HEK293 (cell line): ENCODE measurements at regions not wholly inside any gene's neighbourhood (a gene's known extent, or its start where the extent isn't known, plus 50 kb on each side); places are given as distances from the start of the nearest gene placed in this dataset.

Experiments
- CTCF ChIA-PET: fragments of 350-600 bp; formaldehyde crosslinking; extraction: SDS; loops from one replicate; lab custom pipeline; 2021; ENCODE audit warnings: antibody characterized with exemption; lab: Yijun Ruan, JAX
- POLR2A ChIA-PET: fragments of 300-600 bp; formaldehyde crosslinking; extraction: SDS; loops from one replicate; lab custom pipeline; 2020; ENCODE audit warnings: antibody characterized with exemption, inconsistent platforms; lab: Yijun Ruan, JAX
- H3K27ac ChIP-seq: fragments of 200-500 bp; sonication (Bioruptor generic); 2 replicates; pipeline ENCODE4 v1.5.1; 2014; ENCODE audit warnings: low read depth, low read length, control low read depth, inconsistent platforms; ENCODE audit errors: extremely low read depth
- H3K36me3 ChIP-seq, 2 experiments: fragments of 200-500 bp in 1 of 2; sonication (Bioruptor generic) in 1 of 2; 1 replicate in 1 of 2; 2 replicates in 1 of 2; pipeline ENCODE4 v1.5.1; 2014 to 2017; ENCODE audit warnings: inconsistent platforms in 2 of 2, low read length in 2 of 2; ENCODE audit not compliant: control insufficient read depth in 2 of 2, insufficient read depth in 1 of 2
- H3K4me1 ChIP-seq: fragments of 200-500 bp; sonication (Bioruptor generic); 2 replicates; pipeline ENCODE4 v1.5.1; 2014; ENCODE audit warnings: mild to moderate bottlenecking, low read length, inconsistent platforms; ENCODE audit not compliant: control insufficient read depth, insufficient read depth
- H3K4me3 ChIP-seq: 2 replicates; pipeline ENCODE4 v1.5.1; 2011; ENCODE audit warnings: low read depth, mild to moderate bottlenecking, control low read depth, low read length, moderate library complexity
- H3K9me3 ChIP-seq: fragments of 200-500 bp; sonication (Bioruptor generic); 2 replicates; pipeline ENCODE4 v1.5.1; 2014; ENCODE audit warnings: low read depth, low read length, inconsistent platforms; ENCODE audit not compliant: control insufficient read depth, insufficient read depth
- AEBP2 ChIP-seq: fragments of 450-650 bp; formaldehyde crosslinking; IDR thresholded peaks from 2 replicates; pipeline ENCODE4 v1.5.1; 2016; ENCODE audit warnings: missing biosample characterization, missing genetic modification characterization, borderline replicate concordance
- ELK4 ChIP-seq: IDR thresholded peaks from 2 replicates; pipeline ENCODE4 v1.6.1; 2011; ENCODE audit warnings: mild to moderate bottlenecking, low read depth, low read length, borderline replicate concordance
- HOXA7 ChIP-seq: sonication (generic); formaldehyde crosslinking; IDR thresholded peaks from 2 replicates; pipeline ENCODE4 v1.8.1; 2022; ENCODE audit warnings: missing genetic modification reagents, borderline replicate concordance
- KLF9 ChIP-seq: fragments of 450-650 bp; formaldehyde crosslinking; IDR thresholded peaks from 2 replicates; pipeline ENCODE4 v1.5.1; 2016; ENCODE audit warnings: missing biosample characterization, missing genetic modification characterization, low read depth
- MZF1 ChIP-seq: fragments of 450-650 bp; formaldehyde crosslinking; IDR thresholded peaks from 2 replicates; pipeline ENCODE4 v1.5.1; 2017; ENCODE audit warnings: missing biosample characterization, missing genetic modification characterization, borderline replicate concordance
- PATZ1 ChIP-seq: fragments of 450-650 bp; formaldehyde crosslinking; IDR thresholded peaks from 2 replicates; pipeline ENCODE4 v1.5.1; 2016; ENCODE audit warnings: missing biosample characterization, missing genetic modification characterization
- REST ChIP-seq: fragments of 450-650 bp; formaldehyde crosslinking; IDR thresholded peaks from 2 replicates; pipeline ENCODE4 v1.5.1; 2016; ENCODE audit warnings: missing biosample characterization, missing genetic modification characterization
- SP7 ChIP-seq: fragments of 450-650 bp; formaldehyde crosslinking; IDR thresholded peaks from 2 replicates; pipeline ENCODE4 v1.5.1; 2016; ENCODE audit warnings: missing biosample characterization, missing genetic modification characterization
- TSHZ1 ChIP-seq: fragments of 450-650 bp; formaldehyde crosslinking; IDR thresholded peaks from 2 replicates; pipeline ENCODE4 v1.5.1; 2016; ENCODE audit warnings: missing biosample characterization, missing genetic modification characterization, borderline replicate concordance
- ZBTB17 ChIP-seq: fragments of 450-650 bp; formaldehyde crosslinking; IDR thresholded peaks from 2 replicates; pipeline ENCODE4 v1.5.1; 2016; ENCODE audit warnings: missing biosample characterization, missing genetic modification characterization
- ZBTB7A ChIP-seq: fragments of 450-650 bp; formaldehyde crosslinking; IDR thresholded peaks from 2 replicates; pipeline ENCODE4 v1.5.1; 2016; ENCODE audit warnings: low read depth, missing biosample characterization, missing genetic modification characterization
- ZNF112 ChIP-seq: fragments of 450-650 bp; formaldehyde crosslinking; IDR thresholded peaks from 2 replicates; pipeline ENCODE4 v1.5.0; 2017; ENCODE audit warnings: missing biosample characterization, missing genetic modification characterization
- ZNF23 ChIP-seq: fragments of 450-650 bp; formaldehyde crosslinking; IDR thresholded peaks from 2 replicates; pipeline ENCODE4 v1.5.1; 2016; ENCODE audit warnings: missing biosample characterization, missing genetic modification characterization, borderline replicate concordance
- ZNF239 ChIP-seq: fragments of 450-650 bp; formaldehyde crosslinking; IDR thresholded peaks from 2 replicates; pipeline ENCODE4 v1.5.1; 2016; ENCODE audit warnings: missing biosample characterization, missing genetic modification characterization
- ZNF266 ChIP-seq: fragments of 450-650 bp; formaldehyde crosslinking; IDR thresholded peaks from 2 replicates; pipeline ENCODE4 v1.5.1; 2016; ENCODE audit warnings: missing biosample characterization, missing genetic modification characterization, low read depth
- ZNF600 ChIP-seq: fragments of 450-650 bp; formaldehyde crosslinking; IDR thresholded peaks from 2 replicates; pipeline ENCODE4 v1.5.1; 2016; ENCODE audit warnings: missing biosample characterization, missing genetic modification characterization
- ZNF623 ChIP-seq: fragments of 450-650 bp; formaldehyde crosslinking; IDR thresholded peaks from 2 replicates; pipeline ENCODE4 v1.5.1; 2016; ENCODE audit warnings: missing biosample characterization, missing genetic modification characterization
- ZNF837 ChIP-seq: fragments of 450-650 bp; formaldehyde crosslinking; IDR thresholded peaks from 2 replicates; pipeline ENCODE4 v1.5.1; 2016; ENCODE audit warnings: missing biosample characterization, missing genetic modification characterization
- ZSCAN16 ChIP-seq: fragments of 450-650 bp; formaldehyde crosslinking; IDR thresholded peaks from 2 replicates; pipeline ENCODE4 v1.5.1; 2016; ENCODE audit warnings: missing biosample characterization, missing genetic modification characterization

DNA sequence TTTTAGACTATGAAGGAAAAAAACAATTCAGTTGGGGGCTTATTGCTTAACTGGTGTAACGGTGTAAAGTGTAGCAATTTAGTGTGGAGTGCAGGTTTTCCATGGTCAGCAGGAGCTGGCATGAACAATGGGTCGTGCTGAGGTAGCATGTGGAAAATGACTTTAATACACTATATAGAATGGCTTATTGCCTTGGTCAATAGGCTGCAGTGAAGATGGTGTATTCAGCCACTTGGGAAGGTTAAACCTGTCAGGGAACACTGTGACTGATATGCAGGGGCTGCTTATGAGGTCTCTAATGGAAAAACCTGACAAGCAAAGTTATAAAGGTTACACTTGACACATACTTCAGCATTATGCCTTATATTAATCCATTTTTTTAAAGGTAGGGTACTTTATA lies 764.7 kb upstream of the ARRDC3 start:
- no peak for TF ChIP-seq ZNF600 (tag by site-specific recombination)
- CTCF ChIA-PET = no interaction called here
- no peaks in the 10 kb centered on the region for H3K36me3 ChIP-seq
- H3K27ac ChIP-seq = no peak overlapping the region
- no peaks in the 10 kb centered on the region for H3K4me1 ChIP-seq
- no peaks in the 10 kb centered on the region for H3K9me3 ChIP-seq
- no peak overlapping the region for H3K4me3 ChIP-seq
- POLR2A ChIA-PET = no interaction called here

DNA sequence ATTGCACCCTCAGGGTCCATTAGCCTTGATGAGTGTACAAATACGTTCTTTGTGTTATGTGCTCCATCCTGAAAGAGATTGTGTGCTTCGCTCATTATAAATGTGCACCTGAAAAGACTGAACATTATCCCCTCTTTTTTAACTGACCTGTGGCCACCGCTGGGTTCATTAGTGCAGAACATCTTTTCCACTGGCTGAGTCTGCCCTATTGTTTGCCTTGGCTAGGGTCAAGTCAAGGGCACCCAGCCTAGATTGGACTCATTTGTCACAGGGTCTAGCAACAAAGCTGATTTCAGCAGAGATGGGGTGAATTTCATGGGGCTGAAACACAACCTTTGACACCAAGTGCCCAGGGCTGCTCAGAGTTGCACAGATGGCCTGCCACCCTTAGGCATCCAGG lies 764.1 kb upstream of the ARRDC3 start:
- Histone ChIP-seq H3K9me3 (no peaks in the 10 kb centered on the region), H3K4me3 (no peak overlapping the region), H3K27ac (no peak overlapping the region), H3K36me3 (no peaks in the 10 kb centered on the region), H3K4me1 (no peaks in the 10 kb centered on the region)
- TF ChIP-seq PATZ1 (no peak), KLF9 (tag by site-specific recombination) (no peak)
- TF ChIP-seq, all 188 proteins: peak for 0
- ChIA-PET CTCF (no interaction called here), POLR2A (no interaction called here)

GRCh38 chr5:92145852-92146251 lies 762.7 kb upstream of the ARRDC3 start:
- no peaks in the 10 kb centered on the region for H3K4me1 ChIP-seq
- H3K36me3 ChIP-seq = no peaks in the 10 kb centered on the region
- POLR2A ChIA-PET = no interaction called here
- H3K4me3 ChIP-seq = no peak overlapping the region
- no peak overlapping the region for H3K27ac ChIP-seq
- H3K9me3 ChIP-seq = no peaks in the 10 kb centered on the region
- CTCF ChIA-PET = interaction anchor here (0.8 kb wide), 1 partner anchor 423 kb away, joined by 5 read pairs; no protein-coding TSS in a partner anchor
- no peak for TF ChIP-seq ELK4
- TF ChIP-seq ZBTB17 (tag by site-specific recombination) = no peak
- no peak for TF ChIP-seq ZNF623 (tag by site-specific recombination)
- no peak for TF ChIP-seq AEBP2 (tag by site-specific recombination)
- TF ChIP-seq TSHZ1 (tag by site-specific recombination) = no peak
- no peak for TF ChIP-seq ZNF23 (tag by site-specific recombination)
- no peak for TF ChIP-seq ZNF112 (tag by site-specific recombination)
- no peak for TF ChIP-seq SP7
- TF ChIP-seq REST (tag by site-specific recombination) = no peak
- no peak for TF ChIP-seq ZNF266 (tag by site-specific recombination)
- no peak for TF ChIP-seq ZBTB7A
- no peak for TF ChIP-seq ZNF837 (tag by site-specific recombination)
- TF ChIP-seq HOXA7 = no peak
- TF ChIP-seq ZNF239 (tag by site-specific recombination) = no peak
- no peak for TF ChIP-seq ZSCAN16 (tag by site-specific recombination)
- TF ChIP-seq MZF1 (tag by site-specific recombination) = no peak
